A549 (cell line): ENCODE measurements at regions not wholly inside any gene's neighbourhood (a gene's known extent, or its start where the extent isn't known, plus 50 kb on each side); places are given as distances from the start of the nearest gene placed in this dataset.

Source experiments
- CTCF ChIP-seq: fragments of >200 bp; sonication (Bioruptor Twin); formaldehyde crosslinking; IDR thresholded peaks from 3 replicates; pipeline ENCODE4 v1.5.1; 2016
- EP300 ChIP-seq, 2 experiments: fragments of >200 bp; sonication (Bioruptor Twin); formaldehyde crosslinking; IDR thresholded peaks; 2 replicates in 1 of 2; 3 replicates in 1 of 2; pipeline ENCODE4 v1.6.1; 2016 to 2017
- POLR2A ChIP-seq: IDR thresholded peaks from 2 replicates; pipeline ENCODE4 v1.6.1; 2012; ENCODE audit warnings: mild to moderate bottlenecking, low read length
- SMC3 ChIP-seq: fragments of >200 bp; sonication (Bioruptor Twin); formaldehyde crosslinking; IDR thresholded peaks from 3 replicates; pipeline ENCODE4 v1.6.1; 2018; ENCODE audit warnings: inconsistent platforms

GRCh38 chr11:71355281-71355680, 92.9 kb downstream of the DHCR7 start:
- TF ChIP-seq SMC3 = no peak
- no peak for TF ChIP-seq EP300 (IDR thresholded peaks at IDR 0.05)
- TF ChIP-seq POLR2A = no peak
- TF ChIP-seq CTCF = no peak
